ENCODE measurements at regions not wholly inside any gene's neighbourhood (a gene's known extent, or its start where the extent isn't known, plus 50 kb on each side); places are given as distances from the start of the nearest gene placed in this dataset.

- H3K9me3 ChIP-seq (replicated peaks in 1 of 3), result no peaks in the 10 kb centered on the region
- intact Hi-C loops (cut with DNase I), result no loop called here
- TF ChIP-seq POLR2A (IDR thresholded peaks at IDR 0.05) (no peak), CTCF (IDR thresholded peaks at IDR 0.05) (no peak)
Observed at GRCh38 chr20:51315390-51315789, 227.1 kb downstream of the NFATC2 start.

GRCh38 chr20:51313358-51313827 lies 229.1 kb downstream of the NFATC2 start:
- no peak overlapping the region for H3K4me3 ChIP-seq
- no peak for DNase-seq
- no peaks in the 10 kb centered on the region for H3K4me1 ChIP-seq (replicated peaks in 1 of 2)
- H3K36me3 ChIP-seq (replicated peaks in 1 of 2), result no peaks in the 10 kb centered on the region
- H3K27ac ChIP-seq, result no peak overlapping the region
- intact Hi-C loops (cut with DNase I), result no loop called here
- H3K9me3 ChIP-seq (replicated peaks in 1 of 3), result no peaks in the 10 kb centered on the region
- TF ChIP-seq POLR2A (IDR thresholded peaks at IDR 0.05), result no peak
- TF ChIP-seq CTCF (IDR thresholded peaks at IDR 0.05), result no peak
- H3K27me3 ChIP-seq, result no peaks in the 10 kb centered on the region
- 62 to 74% (median 70%) methylated on average over 5 of the region's 5 CpGs for WGBS, 4 donors

More at GRCh38 chr20:51315390-51315789, 227.1 kb downstream of the NFATC2 start:
- DNase-seq, result no peak
- Histone ChIP-seq H3K4me3 (no peak overlapping the region), H3K36me3 (replicated peaks in 1 of 2) (no peaks in the 10 kb centered on the region), H3K27ac (no peak overlapping the region), H3K27me3 (no peaks in the 10 kb centered on the region), H3K4me1 (replicated peaks in 1 of 2) (no peaks in the 10 kb centered on the region)

- 64 to 82% (median 70%) methylated on average over 3 of the region's 3 CpGs for WGBS, 4 donors
- intact Hi-C loops (cut with DNase I), result no loop called here
Observed at GRCh38 chr20:51312480-51312783, 230.1 kb downstream of the NFATC2 start.

GRCh38 chr20:51311636-51312479 lies 230.7 kb downstream of the NFATC2 start:
- Histone ChIP-seq H3K27ac (no peak overlapping the region), H3K4me3 (no peak overlapping the region), H3K36me3 (replicated peaks in 1 of 2) (no peaks in the 10 kb centered on the region), H3K9me3 (replicated peaks in 1 of 3) (no peaks in the 10 kb centered on the region), H3K4me1 (replicated peaks in 1 of 2) (no peaks in the 10 kb centered on the region), H3K27me3 (no peaks in the 10 kb centered on the region)
- intact Hi-C loops (cut with DNase I), result no loop called here
- no peak for DNase-seq
- WGBS, 4 donors, result 64 to 72% (median 70%) methylated on average over 12 of the region's 12 CpGs
- no peak for TF ChIP-seq CTCF (IDR thresholded peaks at IDR 0.05)
- no peak for TF ChIP-seq POLR2A (IDR thresholded peaks at IDR 0.05)

More at GRCh38 chr20:51312480-51312783, 230.1 kb downstream of the NFATC2 start:
- no peak overlapping the region for H3K27ac ChIP-seq
- H3K27me3 ChIP-seq, result no peaks in the 10 kb centered on the region
- H3K9me3 ChIP-seq (replicated peaks in 1 of 3), result no peaks in the 10 kb centered on the region
- H3K36me3 ChIP-seq (replicated peaks in 1 of 2), result no peaks in the 10 kb centered on the region
- no peak for DNase-seq
- no peak for TF ChIP-seq CTCF (IDR thresholded peaks at IDR 0.05)
- TF ChIP-seq POLR2A (IDR thresholded peaks at IDR 0.05), result no peak
- H3K4me3 ChIP-seq, result no peak overlapping the region
- H3K4me1 ChIP-seq (replicated peaks in 1 of 2), result no peaks in the 10 kb centered on the region

Measured in adrenal gland (tissue), 9 donors.